HG02588 (cell line): ENCODE measurements at regions not wholly inside any gene's neighbourhood (a gene's known extent, or its start where the extent isn't known, plus 50 kb on each side); places are given as distances from the start of the nearest gene placed in this dataset.
"Not testable (repeated sequence)": the region's sequence is repeated elsewhere in the genome, so short reads cannot be mapped to it uniquely, and the experiment has no call there.

Experiments used
- ATAC-seq: cut with Tn5 transposase; IDR thresholded peaks from one replicate; pipeline ENCODE4 v1.9.1; 2021; ENCODE audit warnings: mild to moderate bottlenecking, moderate library complexity; ENCODE audit not compliant: unreplicated experiment

- no peak for ATAC-seq
Measured at GRCh38 chr13:40345149-40345514, 321.3 kb downstream of the FOXO1 start.

GRCh38 chr13:40345654-40346372, 320.6 kb downstream of the FOXO1 start:
- ATAC-seq = no peak

- no peak for ATAC-seq
Measured at GRCh38 chr13:40346592-40346991, 319.8 kb downstream of the FOXO1 start.

- ATAC-seq = no peak
Measured at GRCh38 chr13:40348096-40348679, 318.3 kb downstream of the FOXO1 start.

GRCh38 chr13:40350283-40350992, 316.0 kb downstream of the FOXO1 start:
- ATAC-seq = no peak

- no peak for ATAC-seq
Measured at GRCh38 chr13:40351537-40352379, 314.7 kb downstream of the FOXO1 start.

GRCh38 chr13:40352380-40352778, 314.1 kb downstream of the FOXO1 start:
- ATAC-seq = no peak

- ATAC-seq = no peak
Measured at GRCh38 chr13:40352802-40353562, 313.5 kb downstream of the FOXO1 start.

GRCh38 chr13:40355126-40355724, 311.2 kb downstream of the FOXO1 start:
- no peak for ATAC-seq

GRCh38 chr13:40356011-40356410, 310.4 kb downstream of the FOXO1 start:
- no peak for ATAC-seq

- ATAC-seq = not testable (repeated sequence)
Measured at GRCh38 chr13:40356458-40356857, 310.0 kb downstream of the FOXO1 start.

GRCh38 chr13:40362502-40362901, 303.9 kb downstream of the FOXO1 start:
- ATAC-seq = no peak

GRCh38 chr13:40363653-40364052, 302.8 kb downstream of the FOXO1 start:
- ATAC-seq = no peak

GRCh38 chr13:40366119-40366518, 300.3 kb downstream of the FOXO1 start:
- ATAC-seq = no peak

- no peak for ATAC-seq
Measured at GRCh38 chr13:40368127-40368891, 298.1 kb downstream of the FOXO1 start.

GRCh38 chr13:40370661-40371060, 295.8 kb downstream of the FOXO1 start:
- ATAC-seq = no peak

- ATAC-seq = no peak
Measured at GRCh38 chr13:40371531-40372125, 294.8 kb downstream of the FOXO1 start.

- ATAC-seq = not testable (repeated sequence)
Measured at GRCh38 chr13:40373608-40374007, 292.8 kb downstream of the FOXO1 start.
